Esophagus mucosa (tissue), 1 donor: ENCODE measurements at regions not wholly inside any gene's neighbourhood (a gene's known extent, or its start where the extent isn't known, plus 50 kb on each side); places are given as distances from the start of the nearest gene placed in this dataset.
"Not testable (repeated sequence)": the region's sequence is repeated elsewhere in the genome, so short reads cannot be mapped to it uniquely, and the experiment has no call there.

Experiments
- ATAC-seq: fragments of 200-7000 bp; cut with Tn5 transposase; one replicate; pipeline ENCODE4 v1.9.1; 2020
- donor health status: DM: yes; HTN: yes; CAD: no.

GRCh38 chr5:58197875-58198274 lies 262.0 kb downstream of the PLK2 start:
- ATAC-seq = no peak

- ATAC-seq = no peak
Measured at GRCh38 chr5:58191443-58191842, 268.4 kb downstream of the PLK2 start.

GRCh38 chr5:58188262-58188651 lies 271.6 kb downstream of the PLK2 start:
- ATAC-seq = no peak

- no peak for ATAC-seq
Measured at GRCh38 chr5:58187432-58188261, 272.2 kb downstream of the PLK2 start.

GRCh38 chr5:58185801-58186200 lies 274.1 kb downstream of the PLK2 start:
- peak; percentile 94 for ATAC-seq

DNA sequence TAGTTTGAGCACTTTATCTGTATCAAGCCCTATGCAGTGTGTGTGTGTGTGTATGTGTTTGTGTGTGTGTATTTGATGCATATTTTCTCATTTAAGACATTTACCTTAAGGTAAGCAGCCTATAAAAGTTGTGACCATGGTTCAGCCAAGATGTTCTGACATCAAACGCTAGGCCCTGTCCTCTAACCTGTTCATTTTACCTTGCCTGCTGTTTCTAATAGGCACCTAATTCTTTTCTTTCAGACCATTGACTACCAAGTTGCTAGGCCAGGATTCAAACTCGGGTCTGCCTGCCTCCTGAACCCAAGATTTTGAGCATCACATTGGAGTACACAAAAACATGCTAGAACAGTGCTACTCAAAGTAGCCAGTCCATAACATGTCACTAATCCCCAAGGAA lies 274.5 kb downstream of the PLK2 start:
- no peak for ATAC-seq

- peak; percentile 57 for ATAC-seq
Measured at GRCh38 chr5:58184910-58185309, 275.0 kb downstream of the PLK2 start.

- no peak for ATAC-seq
Measured at GRCh38 chr5:58183786-58184085, 276.1 kb downstream of the PLK2 start.

DNA sequence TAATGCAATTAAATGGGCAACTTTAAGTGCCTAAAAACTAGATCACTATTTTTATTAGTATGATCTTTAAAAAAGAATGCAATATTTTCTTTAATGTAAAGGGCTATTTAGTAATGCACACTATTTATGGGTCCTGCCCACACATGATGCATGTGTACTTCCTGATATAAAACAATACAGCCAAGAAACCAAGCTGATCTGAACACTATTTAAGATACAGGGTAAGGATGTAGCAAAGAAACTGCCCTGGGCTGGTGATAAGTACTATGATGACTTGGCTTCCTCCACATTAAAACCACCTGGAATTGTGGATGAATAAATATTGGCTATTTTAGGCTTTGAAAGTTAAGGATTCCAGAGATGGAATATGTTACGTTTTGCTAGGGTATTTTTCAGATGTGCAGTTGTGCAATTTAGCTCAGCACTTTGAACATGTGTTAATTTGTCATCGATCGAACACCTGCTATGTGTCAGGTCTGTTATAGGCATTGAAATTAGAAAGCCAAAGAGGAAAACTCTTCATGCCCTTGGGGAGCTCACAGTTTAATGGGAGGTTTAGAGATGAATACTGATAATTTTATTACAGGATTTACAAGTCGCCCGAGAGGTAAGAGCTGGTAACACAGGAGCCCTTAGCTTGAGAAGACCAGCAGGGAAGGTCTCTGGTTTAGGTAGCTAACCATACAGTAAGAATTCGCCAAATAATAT lies 276.7 kb downstream of the PLK2 start:
- no peak for ATAC-seq

- ATAC-seq = no peak
Measured at GRCh38 chr5:58182287-58182841, 277.5 kb downstream of the PLK2 start.

DNA sequence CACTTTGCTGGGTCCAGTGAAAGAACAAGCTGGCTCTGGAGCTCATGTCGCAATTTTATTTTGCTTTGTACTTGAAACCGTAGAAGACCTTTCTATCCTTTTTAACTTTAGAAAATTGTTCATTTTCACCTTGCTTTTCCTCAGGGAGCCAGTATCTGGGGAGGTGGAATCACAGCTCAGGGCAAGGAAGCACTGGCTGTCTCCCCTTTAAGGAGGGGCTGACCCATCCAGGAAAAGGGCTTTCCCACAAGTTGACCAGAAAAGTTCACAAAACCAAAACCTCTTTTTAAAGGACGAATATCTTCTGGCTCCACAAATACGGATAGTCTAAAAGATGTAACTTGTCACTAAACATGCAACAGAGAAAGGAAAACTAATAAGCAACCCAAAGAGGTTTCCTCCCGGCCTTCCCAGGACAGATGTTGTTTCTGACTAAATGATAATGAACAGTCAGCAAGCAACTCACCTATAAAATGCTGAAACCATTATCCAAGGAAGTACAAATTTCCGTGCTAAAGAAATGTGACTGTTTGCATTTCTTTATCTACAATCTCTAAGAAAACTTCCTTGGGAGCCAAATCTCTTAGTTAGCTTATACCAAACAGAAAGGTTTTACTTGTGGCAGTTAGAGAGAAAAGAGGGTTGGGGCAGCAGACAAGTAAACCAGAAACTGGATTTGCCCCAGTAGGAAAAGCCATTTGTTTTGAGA lies 278.2 kb downstream of the PLK2 start:
- no peak for ATAC-seq

DNA sequence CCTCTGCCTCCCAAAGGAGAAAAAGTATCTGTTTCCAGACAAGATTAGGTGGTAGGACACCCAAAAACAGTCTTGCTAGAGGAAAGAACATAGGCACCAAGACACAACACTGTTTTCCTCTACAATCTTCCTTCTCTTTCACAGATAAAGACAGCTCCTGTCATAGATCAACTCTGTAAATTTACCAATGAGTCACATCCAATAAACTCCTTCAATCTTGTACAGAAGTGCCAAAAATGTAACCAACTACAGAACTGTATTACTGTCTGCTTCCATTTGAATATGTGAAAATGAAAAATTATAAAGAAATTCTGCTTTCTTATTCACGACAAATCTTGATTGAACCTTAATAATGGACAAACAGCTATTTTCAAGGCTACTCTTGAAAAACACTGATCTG lies 286.9 kb downstream of the PLK2 start:
- ATAC-seq = no peak

- ATAC-seq = no peak
Measured at GRCh38 chr5:58165152-58165551, 294.7 kb downstream of the PLK2 start.

DNA sequence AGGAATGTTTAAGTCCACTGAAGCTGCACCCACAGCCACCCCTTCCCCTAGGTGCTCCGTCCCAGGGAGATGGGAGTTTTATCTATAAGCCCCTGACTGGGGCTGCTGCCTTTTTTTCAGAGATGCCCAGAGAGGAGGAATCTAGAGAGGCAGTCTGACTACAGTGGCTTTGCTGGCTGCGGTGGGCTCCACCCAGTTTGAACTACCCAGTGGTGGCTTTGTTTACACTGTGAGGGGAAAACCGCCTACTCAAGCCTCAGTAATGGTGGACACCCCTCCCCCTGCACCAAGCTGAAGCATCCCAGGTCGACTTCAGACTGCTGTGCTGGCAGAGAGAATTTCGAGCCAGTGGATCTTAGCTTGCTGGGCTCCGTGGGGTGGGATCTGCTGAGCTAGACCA lies 298.0 kb downstream of the PLK2 start:
- not testable (repeated sequence) for ATAC-seq

- peak; percentile 85 for ATAC-seq
Measured at GRCh38 chr5:58156973-58157701, 302.7 kb downstream of the PLK2 start.

GRCh38 chr5:58156361-58156760 lies 303.5 kb downstream of the PLK2 start:
- no peak for ATAC-seq

DNA sequence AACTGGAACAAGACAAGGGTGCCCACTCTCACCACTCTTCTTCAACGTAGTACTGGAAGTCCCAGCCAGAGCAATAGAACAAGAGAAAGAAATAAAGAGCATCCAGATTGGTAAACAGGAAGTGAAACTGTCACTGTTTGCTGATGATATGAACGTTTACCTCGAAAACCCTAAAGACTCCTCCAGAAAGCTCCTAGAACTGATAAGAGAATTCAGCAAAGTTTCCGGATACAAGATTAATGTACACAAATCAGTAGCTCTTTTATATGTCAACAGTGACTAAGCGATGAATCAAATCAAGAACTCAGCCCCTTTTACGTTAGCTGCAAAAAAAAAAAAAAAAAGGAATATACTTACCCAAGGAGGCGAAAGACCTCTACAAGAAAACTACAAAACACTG lies 306.6 kb downstream of the PLK2 start:
- ATAC-seq = no peak

- ATAC-seq = no peak
Measured at GRCh38 chr5:58151414-58151813, 308.5 kb downstream of the PLK2 start.

DNA sequence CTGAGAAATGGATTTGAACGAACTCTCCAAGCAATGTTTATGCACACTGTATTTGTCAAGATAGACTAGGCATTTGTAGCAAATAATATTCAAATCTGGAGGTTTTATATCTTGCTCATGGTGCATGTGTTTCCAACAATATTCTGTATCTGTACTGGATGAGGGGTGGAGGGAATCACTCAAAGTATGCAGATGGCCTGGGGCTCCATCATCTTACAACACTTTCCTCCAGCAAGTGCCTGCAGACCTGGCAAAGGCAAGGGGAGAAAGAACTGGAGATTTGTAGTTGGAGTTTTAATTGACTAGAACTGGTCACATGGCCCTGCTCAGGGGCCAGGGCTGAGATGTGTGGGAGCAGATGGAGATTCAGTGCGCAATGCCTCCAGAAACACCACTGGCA lies 309.0 kb downstream of the PLK2 start:
- no peak for ATAC-seq

DNA sequence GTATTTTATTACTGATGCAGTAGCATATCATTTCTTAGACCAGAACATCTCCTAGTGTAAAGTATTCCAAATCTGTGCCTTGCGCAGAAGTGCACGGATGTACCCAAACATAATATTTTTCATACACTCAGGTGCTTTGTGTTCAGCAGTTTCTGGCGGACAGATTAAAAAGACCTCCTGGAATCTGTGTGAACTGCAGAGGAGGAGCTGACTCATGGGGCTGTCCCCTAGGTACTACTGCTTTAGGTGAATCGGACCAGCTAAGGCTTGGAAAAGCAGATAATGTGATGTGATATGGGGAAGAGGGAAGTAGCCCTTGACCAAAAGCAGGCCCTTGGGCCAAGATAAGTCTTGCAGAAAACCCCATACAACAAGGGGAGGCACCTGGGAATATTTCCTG lies 310.1 kb downstream of the PLK2 start:
- peak; percentile 20 for ATAC-seq

DNA sequence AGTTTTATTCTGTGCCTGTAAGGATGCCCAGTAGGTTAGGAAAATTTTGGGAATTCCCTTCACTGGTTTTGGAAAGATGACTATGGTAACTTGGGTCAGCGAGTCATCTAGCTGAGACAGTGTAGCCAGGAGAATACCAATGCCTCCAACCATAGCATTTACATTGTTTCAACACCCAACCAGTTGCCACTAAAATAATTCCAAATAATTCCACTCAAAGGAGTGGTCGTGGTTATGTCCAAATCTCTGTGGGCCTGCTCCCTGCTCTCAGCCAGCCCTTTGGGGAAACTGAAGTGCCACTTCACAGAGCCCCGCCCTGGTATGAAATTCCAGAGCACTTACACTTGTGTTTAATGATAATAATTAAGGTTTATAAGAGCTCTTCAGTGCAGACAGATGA lies 310.5 kb downstream of the PLK2 start:
- no peak for ATAC-seq

DNA sequence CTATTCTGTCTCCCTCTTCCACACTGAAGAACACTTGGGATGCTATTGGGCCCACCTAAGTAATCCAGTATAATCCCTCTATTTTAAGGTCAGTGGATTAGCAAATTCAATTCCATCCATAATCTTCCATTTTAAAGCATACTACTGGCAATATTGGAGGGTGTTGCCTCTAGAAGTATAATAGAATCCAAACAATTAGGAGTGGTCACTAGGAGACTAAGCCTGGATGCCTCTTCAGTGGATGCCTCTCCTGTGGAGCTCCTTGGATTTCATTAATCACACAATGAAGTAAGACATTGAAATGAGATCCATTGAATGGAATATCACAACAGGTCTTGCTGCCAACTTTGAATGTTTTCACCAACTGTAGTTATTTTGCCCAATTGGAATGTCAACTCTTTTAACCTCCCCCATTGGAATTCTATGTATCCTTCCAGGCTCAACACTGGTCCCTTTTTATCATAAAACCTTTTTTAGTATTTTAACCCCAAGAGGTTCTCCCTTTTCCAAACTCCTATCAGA lies 311.6 kb downstream of the PLK2 start:
- no peak for ATAC-seq
